Prostate gland (tissue), 2 donors: ENCODE measurements at regions not wholly inside any gene's neighbourhood (a gene's known extent, or its start where the extent isn't known, plus 50 kb on each side); places are given as distances from the start of the nearest gene placed in this dataset.

ENCODE experiments used
- POLR2A ChIP-seq: fragments of 450-650 bp; IDR thresholded peaks from one replicate; pipeline ENCODE4 v1.6.1; 2016; ENCODE audit warnings: antibody characterized with exemption, mild to moderate bottlenecking
- POLR2AphosphoS5 ChIP-seq: sonication (generic); formaldehyde crosslinking; IDR thresholded peaks from one replicate; pipeline ENCODE4 v1.6.1; 2017; ENCODE audit warnings: antibody characterized with exemption
- TF ChIP-seq, protein P1 (sequence below), 4 experiments: fragments of 200-600 bp in 2 of 4; fragments of 450-650 bp in 2 of 4; sonication (generic) in 2 of 4; IDR thresholded peaks; 1 replicate in 3 of 4; 2 replicates in 1 of 4; pipeline ENCODE4 v1.5.1; 2016 to 2019; ENCODE audit warnings: antibody characterized with exemption in 4 of 4, mild to moderate bottlenecking in 2 of 4, moderate library complexity in 2 of 4

DNA sequence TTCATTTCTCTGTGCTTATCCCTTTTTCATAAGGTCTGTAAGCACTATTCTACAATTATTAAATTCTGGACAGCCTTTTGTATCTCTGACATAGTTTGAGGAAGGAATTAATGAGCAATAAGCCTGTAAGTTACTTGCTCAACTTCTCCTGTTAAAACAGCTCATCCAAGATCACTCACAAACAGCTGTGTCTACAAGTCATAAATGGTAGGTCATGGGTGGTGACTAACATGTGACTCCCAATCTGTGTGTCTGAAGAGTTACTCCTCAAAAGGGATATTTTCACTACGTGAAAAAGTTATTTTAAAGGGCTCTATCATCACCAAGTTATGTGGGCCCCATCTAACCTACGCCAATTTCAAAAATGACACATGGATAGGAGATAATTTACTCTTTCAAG is 145.2 kb upstream of the CBLB start:
- TF ChIP-seq, protein P1, sequence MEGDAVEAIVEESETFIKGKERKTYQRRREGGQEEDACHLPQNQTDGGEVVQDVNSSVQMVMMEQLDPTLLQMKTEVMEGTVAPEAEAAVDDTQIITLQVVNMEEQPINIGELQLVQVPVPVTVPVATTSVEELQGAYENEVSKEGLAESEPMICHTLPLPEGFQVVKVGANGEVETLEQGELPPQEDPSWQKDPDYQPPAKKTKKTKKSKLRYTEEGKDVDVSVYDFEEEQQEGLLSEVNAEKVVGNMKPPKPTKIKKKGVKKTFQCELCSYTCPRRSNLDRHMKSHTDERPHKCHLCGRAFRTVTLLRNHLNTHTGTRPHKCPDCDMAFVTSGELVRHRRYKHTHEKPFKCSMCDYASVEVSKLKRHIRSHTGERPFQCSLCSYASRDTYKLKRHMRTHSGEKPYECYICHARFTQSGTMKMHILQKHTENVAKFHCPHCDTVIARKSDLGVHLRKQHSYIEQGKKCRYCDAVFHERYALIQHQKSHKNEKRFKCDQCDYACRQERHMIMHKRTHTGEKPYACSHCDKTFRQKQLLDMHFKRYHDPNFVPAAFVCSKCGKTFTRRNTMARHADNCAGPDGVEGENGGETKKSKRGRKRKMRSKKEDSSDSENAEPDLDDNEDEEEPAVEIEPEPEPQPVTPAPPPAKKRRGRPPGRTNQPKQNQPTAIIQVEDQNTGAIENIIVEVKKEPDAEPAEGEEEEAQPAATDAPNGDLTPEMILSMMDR (IDR thresholded peaks at IDR 0.05) = no peak
- no peak for TF ChIP-seq POLR2AphosphoS5
- no peak for TF ChIP-seq POLR2A
